IMR-90 (cell line): ENCODE measurements at regions not wholly inside any gene's neighbourhood (a gene's known extent, or its start where the extent isn't known, plus 50 kb on each side); places are given as distances from the start of the nearest gene placed in this dataset.

Experiments
- ATAC-seq: fragments of 200-7000 bp; cut with Tn5 transposase; 2 replicates; pipeline ENCODE4 v1.9.1; 2020; ENCODE audit warnings: low read depth, mild to moderate bottlenecking, moderate library complexity
- BruUV-seq: library from RNA; stranded (reverse); fragments of 400-500 nt; replicated peaks from 2 replicates; lab custom pipeline; 2021; lab: Mats Ljungman, UMichigan
- CTCF ChIA-PET: fragments of 300-600 bp; formaldehyde crosslinking; extraction: SDS; loops from one replicate; lab custom pipeline; 2021; ENCODE audit warnings: antibody characterized with exemption; lab: Yijun Ruan, JAX
- POLR2A ChIA-PET: fragments of 300-600 bp; sonication (Branson Sonifier 250); formaldehyde crosslinking; loops from one replicate; lab custom pipeline; 2022; ENCODE audit warnings: antibody characterized with exemption; ENCODE audit not compliant: unreplicated experiment; lab: Charles Lee
- DNase-seq: peaks from one replicate; pipeline ENCODE4 v3.0.0; 2013
- H2AFZ ChIP-seq: replicated peaks from 2 replicates; pipeline ENCODE3; 2013; ENCODE audit warnings: low read length, mild to moderate bottlenecking; ENCODE audit not compliant: poor library complexity
- H2AK5ac ChIP-seq: 2 replicates; pipeline ENCODE4 v1.6.1; 2013; ENCODE audit warnings: low read depth, low read length, inconsistent platforms
- H2AK9ac ChIP-seq: replicated peaks from 2 replicates; pipeline ENCODE3; 2013; ENCODE audit warnings: mild to moderate bottlenecking, low read depth, low read length, moderate library complexity; ENCODE audit not compliant: poor library complexity
- H2BK120ac ChIP-seq: 2 replicates; pipeline ENCODE4 v1.6.1; 2013; ENCODE audit warnings: low read depth, low read length, inconsistent platforms
- H2BK15ac ChIP-seq: 3 replicates; pipeline ENCODE4 v1.6.1; 2013; ENCODE audit warnings: low read depth, low read length, inconsistent platforms
- H2BK20ac ChIP-seq: 2 replicates; pipeline ENCODE4 v1.6.1; 2013; ENCODE audit warnings: low read depth, mild to moderate bottlenecking, inconsistent platforms, low read length, moderate library complexity
- H2BK5ac ChIP-seq: 2 replicates; pipeline ENCODE4 v1.6.1; 2013; ENCODE audit warnings: mild to moderate bottlenecking, low read depth, low read length, inconsistent platforms; ENCODE audit not compliant: poor library complexity, severe bottlenecking
- H3K14ac ChIP-seq: replicated peaks from 2 replicates; pipeline ENCODE4 v1.6.1; 2013; ENCODE audit warnings: low read depth, low read length, inconsistent platforms
- H3K18ac ChIP-seq: 2 replicates; pipeline ENCODE4 v1.6.1; 2013; ENCODE audit warnings: low read depth, low read length, control low read depth
- H3K23ac ChIP-seq: 2 replicates; pipeline ENCODE4 v1.6.1; 2013; ENCODE audit warnings: low read depth, low read length, inconsistent platforms
- H3K27ac ChIP-seq: 2 replicates; pipeline ENCODE4 v1.5.1; 2013; ENCODE audit warnings: mild to moderate bottlenecking, control low read depth, low read length; ENCODE audit not compliant: insufficient read depth
- H3K27me3 ChIP-seq: 2 replicates; pipeline ENCODE4 v1.6.1; 2013; ENCODE audit warnings: low read length; ENCODE audit not compliant: control insufficient read depth, insufficient read depth
- H3K36me3 ChIP-seq: 2 replicates; pipeline ENCODE4 v1.6.1; 2013; ENCODE audit warnings: low read length, mixed read lengths; ENCODE audit not compliant: control insufficient read depth, insufficient read depth
- H3K4ac ChIP-seq: 2 replicates; pipeline ENCODE4 v1.6.1; 2013; ENCODE audit warnings: low read depth, low read length, inconsistent platforms
- H3K4me1 ChIP-seq: 2 replicates; pipeline ENCODE4 v1.6.1; 2013; ENCODE audit warnings: low read length, mixed read lengths; ENCODE audit not compliant: control insufficient read depth, insufficient read depth
- H3K4me2 ChIP-seq: 2 replicates; pipeline ENCODE4 v1.6.1; 2013; ENCODE audit warnings: low read depth, mild to moderate bottlenecking, control low read depth, low read length, moderate library complexity
- H3K4me3 ChIP-seq: 2 replicates; pipeline ENCODE4 v1.5.1; 2013; ENCODE audit warnings: low read depth, mild to moderate bottlenecking, control low read depth, low read length, moderate library complexity; ENCODE audit not compliant: insufficient read depth
- H3K56ac ChIP-seq: 2 replicates; pipeline ENCODE4 v1.6.1; 2013; ENCODE audit warnings: low read length, inconsistent platforms; ENCODE audit not compliant: insufficient read depth; ENCODE audit errors: extremely low read depth
- H3K79me1 ChIP-seq, 2 experiments: 2 replicates each; pipeline ENCODE4 v1.6.1; 2013; ENCODE audit warnings: low read length in 2 of 2, inconsistent platforms in 1 of 2, low read depth in 1 of 2
- H3K9ac ChIP-seq: 2 replicates; pipeline ENCODE4 v1.6.1; 2013; ENCODE audit warnings: low read depth, low read length, control low read depth
- H3K9me1 ChIP-seq: 2 replicates; pipeline ENCODE4 v1.6.1; 2013; ENCODE audit warnings: low read length, inconsistent platforms; ENCODE audit not compliant: insufficient read depth
- H3K9me3 ChIP-seq: 2 replicates; pipeline ENCODE4 v1.6.1; 2013; ENCODE audit warnings: low read length; ENCODE audit not compliant: control insufficient read depth, insufficient read depth
- H4K20me1 ChIP-seq: 2 replicates; pipeline ENCODE4 v1.6.1; 2013; ENCODE audit warnings: low read length, inconsistent platforms; ENCODE audit not compliant: insufficient read depth
- H4K5ac ChIP-seq: 2 replicates; pipeline ENCODE4 v1.6.1; 2013; ENCODE audit warnings: mild to moderate bottlenecking, low read depth, low read length, control low read depth
- H4K8ac ChIP-seq, 2 experiments: 2 replicates each; pipeline ENCODE4 v1.6.1; 2013; ENCODE audit warnings: low read depth in 2 of 2, low read length in 2 of 2, control low read depth in 1 of 2, inconsistent platforms in 1 of 2
- H4K91ac ChIP-seq: 2 replicates; pipeline ENCODE4 v1.6.1; 2013; ENCODE audit warnings: low read depth, low read length, inconsistent platforms; ENCODE audit not compliant: insufficient read depth
- BHLHE40 ChIP-seq: fragments of 150-350 bp; IDR thresholded peaks from 2 replicates; pipeline ENCODE4 v1.6.1; 2016; ENCODE audit warnings: mild to moderate bottlenecking, low read depth, low read length
- CEBPB ChIP-seq: IDR thresholded peaks from 2 replicates; pipeline ENCODE4 v1.6.1; 2012; ENCODE audit warnings: low read depth, low read length, improper control_type of control experiment
- CHD1 ChIP-seq: IDR thresholded peaks from 2 replicates; pipeline ENCODE4 v1.6.1; 2012; ENCODE audit warnings: low read depth, low read length, improper control_type of control experiment
- CTCF ChIP-seq: conservative IDR thresholded peaks from 2 replicates; pipeline ENCODE4 v1.5.1; 2012; ENCODE audit warnings: mild to moderate bottlenecking, low read depth, low read length, improper control_type of control experiment
- ELK1 ChIP-seq: fragments of 150-350 bp; IDR thresholded peaks from 2 replicates; pipeline ENCODE4 v1.6.1; 2016; ENCODE audit warnings: low read depth, mild to moderate bottlenecking, low read length, moderate library complexity, borderline replicate concordance
- FOS ChIP-seq: fragments of 150-350 bp; IDR thresholded peaks from 2 replicates; pipeline ENCODE4 v1.6.1; 2016; ENCODE audit warnings: low read depth, low read length
- MAFK ChIP-seq: IDR thresholded peaks from 2 replicates; pipeline ENCODE4 v1.6.1; 2012; ENCODE audit warnings: low read depth, low read length, improper control_type of control experiment
- MAZ ChIP-seq: IDR thresholded peaks from 2 replicates; pipeline ENCODE4 v1.6.1; 2012; ENCODE audit warnings: low read depth, mild to moderate bottlenecking, low read length, improper control_type of control experiment, moderate library complexity, borderline replicate concordance
- NFE2L2 ChIP-seq: fragments of 150-350 bp; IDR thresholded peaks from 2 replicates; pipeline ENCODE4 v1.6.1; 2016; ENCODE audit warnings: low read depth, mild to moderate bottlenecking, low read length
- POLR2A ChIP-seq: IDR thresholded peaks from 2 replicates; pipeline ENCODE4 v1.6.1; 2012; ENCODE audit warnings: mild to moderate bottlenecking, low read depth, low read length
- RCOR1 ChIP-seq: IDR thresholded peaks from 2 replicates; pipeline ENCODE4 v1.6.1; 2012; ENCODE audit warnings: mild to moderate bottlenecking, low read length, improper control_type of control experiment; ENCODE audit not compliant: insufficient replicate concordance
- RFX5 ChIP-seq: IDR thresholded peaks from 2 replicates; pipeline ENCODE4 v1.8.0; 2012; ENCODE audit warnings: low read depth, mild to moderate bottlenecking, low read length, moderate library complexity
- SMC3 ChIP-seq: fragments of 150-350 bp; IDR thresholded peaks from 2 replicates; pipeline ENCODE4 v1.6.1; 2016; ENCODE audit warnings: low read depth, mild to moderate bottlenecking, antibody characterized with exemption, low read length, moderate library complexity
- USF2 ChIP-seq: fragments of 150-350 bp; IDR thresholded peaks from 2 replicates; pipeline ENCODE4 v1.6.1; 2017; ENCODE audit warnings: mild to moderate bottlenecking, antibody characterized with exemption, low read length, low read depth
- WGBS, 2 experiments: methylation state at CpG; one replicate each; pipeline versions ENCODE4 v1.1.5 to v1.1.7; 2013; ENCODE audit warnings: missing lambda C conversion rate in 2 of 2; ENCODE audit not compliant: insufficient read length in 1 of 2; ENCODE audit errors: extremely low coverage in 2 of 2; 5-methylcytosine and 5-hydroxymethylcytosine counted together
- dilution Hi-C: fragments of 300-500 bp; cut with HindIII; formaldehyde crosslinking; loops from one replicate; pipeline ENCODE4 v1.14.3; 2018; ENCODE audit warnings: low sequenced_read_pairs; ENCODE audit not compliant: unreplicated experiment
- in situ Hi-C: fragments of 300-500 bp; cut with MboI; formaldehyde crosslinking; loops from 3 replicates; pipeline ENCODE4 v1.14.3; 2019; ENCODE audit warnings: low sequenced_read_pairs, inconsistent platforms, mixed read lengths
- intact Hi-C: fragments of 100-400 bp; cut with micrococcal nuclease; formaldehyde crosslinking; loops from 2 replicates; pipeline ENCODE4 v1.10.0; 2022

- no peak for TF ChIP-seq FOS
- TF ChIP-seq RFX5: no peak
- no peak for TF ChIP-seq POLR2A
- no peak for TF ChIP-seq RCOR1
- TF ChIP-seq SMC3: no peak
- TF ChIP-seq USF2: no peak
- no peak for TF ChIP-seq ELK1
- no peak for TF ChIP-seq MAZ
- no peak for TF ChIP-seq CTCF
- no peak for TF ChIP-seq MAFK
- TF ChIP-seq BHLHE40: no peak
- no peak for TF ChIP-seq CHD1
- no peak for TF ChIP-seq CEBPB
- no peak for TF ChIP-seq NFE2L2
- ATAC-seq (no peak), DNase-seq (no peak)
- in situ Hi-C loops (no loop called here), intact Hi-C loops (no loop called here), dilution Hi-C loops (no loop called here)
- Histone ChIP-seq H2AK9ac (no peak overlapping the region), H2AK5ac (no peak overlapping the region), H3K36me3 (no peaks in the 10 kb centered on the region), H3K4me2 (no peak overlapping the region), H3K23ac (no peak overlapping the region), H3K4me1 (no peaks in the 10 kb centered on the region), H2AFZ (no peak overlapping the region), H2BK15ac (no peak overlapping the region), H3K4ac (no peak overlapping the region), H3K9me1 (no peaks in the 10 kb centered on the region), H4K5ac (no peak overlapping the region), H3K9ac (no peak overlapping the region), H3K56ac (no peak overlapping the region), H4K8ac (no peak overlapping the region), H3K14ac (no peak overlapping the region), H3K18ac (no peak overlapping the region), H3K27me3 (no peaks in the 10 kb centered on the region), H2BK120ac (no peak overlapping the region), H3K4me3 (no peak overlapping the region), H4K91ac (no peak overlapping the region), H4K20me1 (no peaks in the 10 kb centered on the region), H3K27ac (no peak overlapping the region), H2BK20ac (no peak overlapping the region), H2BK5ac (no peak overlapping the region), H3K9me3 (peaks cover 10% of the 10 kb centered on the region; the same call in 1 of the 2 replicates), H3K79me1 (no peaks in the 10 kb centered on the region)
- WGBS, 2 experiments: no CpG with 5 or more reads among the region's 2 CpGs
- ChIA-PET POLR2A (no interaction called here), CTCF (no interaction called here)
- BruUV-seq: no TSS peak
Measured at GRCh38 chr3:84128024-84128423, 830.8 kb upstream of the CADM2 start.
